GM23338 (cell line): ENCODE measurements at regions not wholly inside any gene's neighbourhood (a gene's known extent, or its start where the extent isn't known, plus 50 kb on each side); places are given as distances from the start of the nearest gene placed in this dataset.

ENCODE experiments used
- CREB1 ChIP-seq: fragments of 250-450 bp; sonication (Bioruptor Pico); IDR thresholded peaks from 2 replicates; pipeline ENCODE4 v1.5.0; 2020; ENCODE audit warnings: low read depth, mild to moderate bottlenecking, moderate library complexity
- EZH2 ChIP-seq: fragments of 200-600 bp; sonication (generic); IDR thresholded peaks from one replicate; pipeline ENCODE4 v1.8.0; 2017; ENCODE audit warnings: antibody characterized with exemption, mild to moderate bottlenecking, low read depth; ENCODE audit not compliant: unreplicated experiment
- EZH2phosphoT487 ChIP-seq: fragments of 200-600 bp; sonication (generic); IDR thresholded peaks from one replicate; pipeline ENCODE4 v1.8.1; 2018; ENCODE audit warnings: antibody characterized with exemption; ENCODE audit not compliant: unreplicated experiment
- JUNB ChIP-seq: IDR thresholded peaks from one replicate; pipeline ENCODE4 v1.6.1; 2016; ENCODE audit warnings: antibody characterized with exemption; ENCODE audit not compliant: unreplicated experiment
- POLR2AphosphoS5 ChIP-seq: IDR thresholded peaks from 2 replicates; pipeline ENCODE4 v1.6.1; 2016; ENCODE audit warnings: antibody characterized with exemption, low read depth
- ZNF331 ChIP-seq: fragments of 250-450 bp; sonication (Bioruptor Pico); IDR thresholded peaks from 2 replicates; pipeline ENCODE4 v1.5.0; 2020; ENCODE audit warnings: low read depth, mild to moderate bottlenecking, moderate library complexity
- TF ChIP-seq, protein P1 (sequence below), 2 experiments: fragments of 200-600 bp in 1 of 2; sonication (generic) in 1 of 2; conservative IDR thresholded peaks; 2 replicates each; pipeline versions ENCODE4 v1.5.1 to v1.6.1; 2016 to 2017; ENCODE audit warnings: antibody characterized with exemption in 2 of 2, low read depth in 2 of 2, mild to moderate bottlenecking in 2 of 2, moderate library complexity in 1 of 2
- TF ChIP-seq, protein P2 (sequence below): IDR thresholded peaks from one replicate; pipeline ENCODE4 v1.6.1; 2018; ENCODE audit warnings: antibody characterized with exemption; ENCODE audit not compliant: unreplicated experiment
- TF ChIP-seq, protein P3 (sequence below): IDR thresholded peaks from 2 replicates; pipeline ENCODE4 v1.6.1; 2016; ENCODE audit warnings: antibody characterized with exemption
- TF ChIP-seq, protein P4 (sequence below): fragments of 250-450 bp; sonication (Bioruptor Pico); IDR thresholded peaks from 2 replicates; pipeline ENCODE4 v1.5.0; 2020; ENCODE audit warnings: mild to moderate bottlenecking, moderate library complexity

DNA sequence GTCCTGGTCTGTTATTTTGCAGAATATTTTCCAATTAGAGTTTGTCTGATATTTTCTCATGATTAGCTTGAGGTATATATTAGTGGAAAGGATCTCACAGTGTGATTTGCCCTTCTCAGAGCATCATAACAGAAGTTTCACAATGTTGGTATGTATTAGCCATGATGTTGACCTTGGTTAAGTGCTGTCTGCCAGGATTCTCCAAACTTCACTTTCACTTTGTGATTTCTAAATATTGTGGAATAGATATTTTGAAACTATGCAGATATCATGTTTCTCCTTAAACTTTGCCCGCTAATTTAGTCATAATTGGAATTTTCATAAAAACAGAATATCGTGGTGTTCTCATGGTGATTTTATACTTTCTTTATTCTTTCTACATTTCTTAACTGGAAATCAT is 98.0 kb upstream of the DEPDC1 start:
- TF ChIP-seq, protein P1, sequence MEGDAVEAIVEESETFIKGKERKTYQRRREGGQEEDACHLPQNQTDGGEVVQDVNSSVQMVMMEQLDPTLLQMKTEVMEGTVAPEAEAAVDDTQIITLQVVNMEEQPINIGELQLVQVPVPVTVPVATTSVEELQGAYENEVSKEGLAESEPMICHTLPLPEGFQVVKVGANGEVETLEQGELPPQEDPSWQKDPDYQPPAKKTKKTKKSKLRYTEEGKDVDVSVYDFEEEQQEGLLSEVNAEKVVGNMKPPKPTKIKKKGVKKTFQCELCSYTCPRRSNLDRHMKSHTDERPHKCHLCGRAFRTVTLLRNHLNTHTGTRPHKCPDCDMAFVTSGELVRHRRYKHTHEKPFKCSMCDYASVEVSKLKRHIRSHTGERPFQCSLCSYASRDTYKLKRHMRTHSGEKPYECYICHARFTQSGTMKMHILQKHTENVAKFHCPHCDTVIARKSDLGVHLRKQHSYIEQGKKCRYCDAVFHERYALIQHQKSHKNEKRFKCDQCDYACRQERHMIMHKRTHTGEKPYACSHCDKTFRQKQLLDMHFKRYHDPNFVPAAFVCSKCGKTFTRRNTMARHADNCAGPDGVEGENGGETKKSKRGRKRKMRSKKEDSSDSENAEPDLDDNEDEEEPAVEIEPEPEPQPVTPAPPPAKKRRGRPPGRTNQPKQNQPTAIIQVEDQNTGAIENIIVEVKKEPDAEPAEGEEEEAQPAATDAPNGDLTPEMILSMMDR (conservative IDR thresholded peaks at IDR 0.05; ENCODE audit: low read depth in 2 of 2), result no peak
- TF ChIP-seq EZH2, result no peak
- no peak for TF ChIP-seq POLR2AphosphoS5
- no peak for TF ChIP-seq EZH2phosphoT487
- no peak for TF ChIP-seq JUNB
- TF ChIP-seq ZNF331, result no peak
- TF ChIP-seq, protein P2, sequence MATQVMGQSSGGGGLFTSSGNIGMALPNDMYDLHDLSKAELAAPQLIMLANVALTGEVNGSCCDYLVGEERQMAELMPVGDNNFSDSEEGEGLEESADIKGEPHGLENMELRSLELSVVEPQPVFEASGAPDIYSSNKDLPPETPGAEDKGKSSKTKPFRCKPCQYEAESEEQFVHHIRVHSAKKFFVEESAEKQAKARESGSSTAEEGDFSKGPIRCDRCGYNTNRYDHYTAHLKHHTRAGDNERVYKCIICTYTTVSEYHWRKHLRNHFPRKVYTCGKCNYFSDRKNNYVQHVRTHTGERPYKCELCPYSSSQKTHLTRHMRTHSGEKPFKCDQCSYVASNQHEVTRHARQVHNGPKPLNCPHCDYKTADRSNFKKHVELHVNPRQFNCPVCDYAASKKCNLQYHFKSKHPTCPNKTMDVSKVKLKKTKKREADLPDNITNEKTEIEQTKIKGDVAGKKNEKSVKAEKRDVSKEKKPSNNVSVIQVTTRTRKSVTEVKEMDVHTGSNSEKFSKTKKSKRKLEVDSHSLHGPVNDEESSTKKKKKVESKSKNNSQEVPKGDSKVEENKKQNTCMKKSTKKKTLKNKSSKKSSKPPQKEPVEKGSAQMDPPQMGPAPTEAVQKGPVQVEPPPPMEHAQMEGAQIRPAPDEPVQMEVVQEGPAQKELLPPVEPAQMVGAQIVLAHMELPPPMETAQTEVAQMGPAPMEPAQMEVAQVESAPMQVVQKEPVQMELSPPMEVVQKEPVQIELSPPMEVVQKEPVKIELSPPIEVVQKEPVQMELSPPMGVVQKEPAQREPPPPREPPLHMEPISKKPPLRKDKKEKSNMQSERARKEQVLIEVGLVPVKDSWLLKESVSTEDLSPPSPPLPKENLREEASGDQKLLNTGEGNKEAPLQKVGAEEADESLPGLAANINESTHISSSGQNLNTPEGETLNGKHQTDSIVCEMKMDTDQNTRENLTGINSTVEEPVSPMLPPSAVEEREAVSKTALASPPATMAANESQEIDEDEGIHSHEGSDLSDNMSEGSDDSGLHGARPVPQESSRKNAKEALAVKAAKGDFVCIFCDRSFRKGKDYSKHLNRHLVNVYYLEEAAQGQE, result no peak
- TF ChIP-seq, protein P3, sequence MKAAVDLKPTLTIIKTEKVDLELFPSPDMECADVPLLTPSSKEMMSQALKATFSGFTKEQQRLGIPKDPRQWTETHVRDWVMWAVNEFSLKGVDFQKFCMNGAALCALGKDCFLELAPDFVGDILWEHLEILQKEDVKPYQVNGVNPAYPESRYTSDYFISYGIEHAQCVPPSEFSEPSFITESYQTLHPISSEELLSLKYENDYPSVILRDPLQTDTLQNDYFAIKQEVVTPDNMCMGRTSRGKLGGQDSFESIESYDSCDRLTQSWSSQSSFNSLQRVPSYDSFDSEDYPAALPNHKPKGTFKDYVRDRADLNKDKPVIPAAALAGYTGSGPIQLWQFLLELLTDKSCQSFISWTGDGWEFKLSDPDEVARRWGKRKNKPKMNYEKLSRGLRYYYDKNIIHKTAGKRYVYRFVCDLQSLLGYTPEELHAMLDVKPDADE, result no peak
- TF ChIP-seq, protein P4, sequence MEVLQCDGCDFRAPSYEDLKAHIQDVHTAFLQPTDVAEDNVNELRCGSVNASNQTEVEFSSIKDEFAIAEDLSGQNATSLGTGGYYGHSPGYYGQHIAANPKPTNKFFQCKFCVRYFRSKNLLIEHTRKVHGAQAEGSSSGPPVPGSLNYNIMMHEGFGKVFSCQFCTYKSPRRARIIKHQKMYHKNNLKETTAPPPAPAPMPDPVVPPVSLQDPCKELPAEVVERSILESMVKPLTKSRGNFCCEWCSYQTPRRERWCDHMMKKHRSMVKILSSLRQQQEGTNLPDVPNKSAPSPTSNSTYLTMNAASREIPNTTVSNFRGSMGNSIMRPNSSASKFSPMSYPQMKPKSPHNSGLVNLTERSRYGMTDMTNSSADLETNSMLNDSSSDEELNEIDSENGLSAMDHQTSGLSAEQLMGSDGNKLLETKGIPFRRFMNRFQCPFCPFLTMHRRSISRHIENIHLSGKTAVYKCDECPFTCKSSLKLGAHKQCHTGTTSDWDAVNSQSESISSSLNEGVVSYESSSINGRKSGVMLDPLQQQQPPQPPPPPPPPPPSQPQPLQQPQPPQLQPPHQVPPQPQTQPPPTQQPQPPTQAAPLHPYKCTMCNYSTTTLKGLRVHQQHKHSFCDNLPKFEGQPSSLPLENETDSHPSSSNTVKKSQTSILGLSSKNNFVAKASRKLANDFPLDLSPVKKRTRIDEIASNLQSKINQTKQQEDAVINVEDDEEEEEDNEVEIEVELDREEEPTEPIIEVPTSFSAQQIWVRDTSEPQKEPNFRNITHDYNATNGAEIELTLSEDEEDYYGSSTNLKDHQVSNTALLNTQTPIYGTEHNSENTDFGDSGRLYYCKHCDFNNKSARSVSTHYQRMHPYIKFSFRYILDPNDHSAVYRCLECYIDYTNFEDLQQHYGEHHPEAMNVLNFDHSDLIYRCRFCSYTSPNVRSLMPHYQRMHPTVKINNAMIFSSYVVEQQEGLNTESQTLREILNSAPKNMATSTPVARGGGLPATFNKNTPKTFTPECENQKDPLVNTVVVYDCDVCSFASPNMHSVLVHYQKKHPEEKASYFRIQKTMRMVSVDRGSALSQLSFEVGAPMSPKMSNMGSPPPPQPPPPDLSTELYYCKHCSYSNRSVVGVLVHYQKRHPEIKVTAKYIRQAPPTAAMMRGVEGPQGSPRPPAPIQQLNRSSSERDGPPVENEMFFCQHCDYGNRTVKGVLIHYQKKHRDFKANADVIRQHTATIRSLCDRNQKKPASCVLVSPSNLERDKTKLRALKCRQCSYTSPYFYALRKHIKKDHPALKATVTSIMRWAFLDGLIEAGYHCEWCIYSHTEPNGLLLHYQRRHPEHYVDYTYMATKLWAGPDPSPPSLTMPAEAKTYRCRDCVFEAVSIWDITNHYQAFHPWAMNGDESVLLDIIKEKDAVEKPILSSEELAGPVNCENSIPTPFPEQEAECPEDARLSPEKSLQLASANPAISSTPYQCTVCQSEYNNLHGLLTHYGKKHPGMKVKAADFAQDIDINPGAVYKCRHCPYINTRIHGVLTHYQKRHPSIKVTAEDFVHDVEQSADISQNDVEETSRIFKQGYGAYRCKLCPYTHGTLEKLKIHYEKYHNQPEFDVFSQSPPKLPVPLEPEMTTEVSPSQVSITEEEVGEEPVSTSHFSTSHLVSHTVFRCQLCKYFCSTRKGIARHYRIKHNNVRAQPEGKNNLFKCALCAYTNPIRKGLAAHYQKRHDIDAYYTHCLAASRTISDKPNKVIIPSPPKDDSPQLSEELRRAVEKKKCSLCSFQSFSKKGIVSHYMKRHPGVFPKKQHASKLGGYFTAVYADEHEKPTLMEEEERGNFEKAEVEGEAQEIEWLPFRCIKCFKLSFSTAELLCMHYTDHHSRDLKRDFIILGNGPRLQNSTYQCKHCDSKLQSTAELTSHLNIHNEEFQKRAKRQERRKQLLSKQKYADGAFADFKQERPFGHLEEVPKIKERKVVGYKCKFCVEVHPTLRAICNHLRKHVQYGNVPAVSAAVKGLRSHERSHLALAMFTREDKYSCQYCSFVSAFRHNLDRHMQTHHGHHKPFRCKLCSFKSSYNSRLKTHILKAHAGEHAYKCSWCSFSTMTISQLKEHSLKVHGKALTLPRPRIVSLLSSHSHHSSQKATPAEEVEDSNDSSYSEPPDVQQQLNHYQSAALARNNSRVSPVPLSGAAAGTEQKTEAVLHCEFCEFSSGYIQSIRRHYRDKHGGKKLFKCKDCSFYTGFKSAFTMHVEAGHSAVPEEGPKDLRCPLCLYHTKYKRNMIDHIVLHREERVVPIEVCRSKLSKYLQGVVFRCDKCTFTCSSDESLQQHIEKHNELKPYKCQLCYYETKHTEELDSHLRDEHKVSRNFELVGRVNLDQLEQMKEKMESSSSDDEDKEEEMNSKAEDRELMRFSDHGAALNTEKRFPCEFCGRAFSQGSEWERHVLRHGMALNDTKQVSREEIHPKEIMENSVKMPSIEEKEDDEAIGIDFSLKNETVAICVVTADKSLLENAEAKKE, result no peak
- no peak for TF ChIP-seq CREB1 (CRISPR knock-in tag)
